ENCODE measurements at regions not wholly inside any gene's neighbourhood (a gene's known extent, or its start where the extent isn't known, plus 50 kb on each side); places are given as distances from the start of the nearest gene placed in this dataset.
"Not testable (repeated sequence)": the region's sequence is repeated elsewhere in the genome, so short reads cannot be mapped to it uniquely, and the experiment has no call there.

- no peak for TF ChIP-seq CTCF (IDR thresholded peaks at IDR 0.05; ENCODE audit: control insufficient read depth, extremely low read depth, insufficient read depth)
- H3K4me3 ChIP-seq (ENCODE audit: low read depth, low read length), result no peak overlapping the region
- no peak for DNase-seq (ENCODE audit: low read depth)
Observed at GRCh38 chr2:67904966-67905365, 157.8 kb downstream of the C1D start.

- not testable (repeated sequence) for H3K4me3 ChIP-seq (ENCODE audit: low read depth, low read length); DNase-seq (ENCODE audit: low read depth)
Observed at GRCh38 chr2:67906547-67906946, 156.3 kb downstream of the C1D start.

GRCh38 chr2:67917332-67918054 lies 145.3 kb downstream of the C1D start:
- TF ChIP-seq CTCF (IDR thresholded peaks at IDR 0.05; ENCODE audit: control insufficient read depth, extremely low read depth, insufficient read depth), result no peak
- DNase-seq (ENCODE audit: low read depth), result no peak
- H3K4me3 ChIP-seq (ENCODE audit: low read depth, low read length), result no peak overlapping the region

GRCh38 chr2:67918471-67918870 lies 144.3 kb downstream of the C1D start:
- DNase-seq (ENCODE audit: low read depth), result no peak
- no peak for TF ChIP-seq CTCF (IDR thresholded peaks at IDR 0.05; ENCODE audit: control insufficient read depth, extremely low read depth, insufficient read depth)
- H3K4me3 ChIP-seq (ENCODE audit: low read depth, low read length), result no peak overlapping the region

- no peak overlapping the region for H3K4me3 ChIP-seq (ENCODE audit: low read depth, low read length)
- no peak for DNase-seq (ENCODE audit: low read depth)
Observed at GRCh38 chr2:67919490-67919889, 143.3 kb downstream of the C1D start.

GRCh38 chr2:67922080-67922785 lies 140.6 kb downstream of the C1D start:
- H3K4me3 ChIP-seq (ENCODE audit: low read depth, low read length), result no peak overlapping the region
- no peak for TF ChIP-seq CTCF (IDR thresholded peaks at IDR 0.05; ENCODE audit: control insufficient read depth, extremely low read depth, insufficient read depth)
- no peak for DNase-seq (ENCODE audit: low read depth)

More at GRCh38 chr2:67919490-67919889, 143.3 kb downstream of the C1D start:
- TF ChIP-seq CTCF (IDR thresholded peaks at IDR 0.05; ENCODE audit: control insufficient read depth, extremely low read depth, insufficient read depth), result no peak

- TF ChIP-seq CTCF (IDR thresholded peaks at IDR 0.05; ENCODE audit: control insufficient read depth, extremely low read depth, insufficient read depth), result no peak
- DNase-seq (ENCODE audit: low read depth), result no peak
Observed at GRCh38 chr2:67923696-67924095, 139.1 kb downstream of the C1D start.

More at GRCh38 chr2:67923696-67924095, 139.1 kb downstream of the C1D start:
- no peak overlapping the region for H3K4me3 ChIP-seq (ENCODE audit: low read depth, low read length)
